ENCODE measurements at regions not wholly inside any gene's neighbourhood (a gene's known extent, or its start where the extent isn't known, plus 50 kb on each side); places are given as distances from the start of the nearest gene placed in this dataset.
A peak's percentile ranks its signal among the peaks of the same experiment; 100 is the strongest.

DNA sequence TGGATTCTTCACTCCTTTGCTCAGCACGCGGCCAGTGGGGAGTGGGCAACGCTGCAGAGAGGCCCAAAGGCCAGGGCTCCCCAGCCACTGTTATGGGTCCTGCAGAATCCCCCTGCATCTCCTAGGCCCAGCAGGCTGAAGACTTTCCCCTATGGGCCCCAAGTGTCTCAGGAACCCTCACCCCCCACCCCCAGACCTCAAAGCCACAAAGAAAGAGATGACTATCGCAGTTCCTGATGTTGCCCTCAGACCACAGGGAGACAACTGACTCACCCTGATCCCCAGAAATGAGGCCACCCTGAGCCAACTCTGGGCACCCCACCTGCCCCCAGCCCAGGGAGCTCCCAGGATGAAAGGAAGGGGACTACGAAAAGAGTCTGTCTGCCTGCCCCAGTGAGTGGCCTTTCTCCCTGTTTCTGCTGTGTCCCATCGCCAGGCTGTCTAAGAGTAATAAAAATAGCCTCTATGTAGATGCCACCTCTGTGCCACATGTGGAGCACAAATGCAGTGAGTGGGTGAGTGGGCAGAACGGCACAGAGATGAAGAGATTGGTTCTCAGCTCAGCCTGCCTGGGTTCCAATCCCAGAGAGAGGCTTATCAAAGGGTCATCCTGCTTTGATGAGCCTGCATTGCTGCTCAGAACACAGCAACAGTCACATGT lies 283.0 kb downstream of the UACA start:
- peaks cover 0 to 27% (median 0%) of the 10 kb centered on the region in 5 donors for H3K36me3 Mint-ChIP-seq
- peaks cover 0 to 61% (median 15%) of the 10 kb centered on the region in 5 donors for H3K27me3 Mint-ChIP-seq
- Histone ChIP-seq H3K27me3 (ENCODE audit: control insufficient read depth in 2 of 2, insufficient read depth in 2 of 2, low read length in 2 of 2) (no peaks in the 10 kb centered on the region), H3K27ac (ENCODE audit: low read depth, low read length) (no peak overlapping the region), H3K9me3 (ENCODE audit: control insufficient read depth in 2 of 3, low read length in 3 of 3) (no peaks in the 10 kb centered on the region), H3K36me3 (ENCODE audit: control insufficient read depth in 2 of 3, insufficient read depth in 3 of 3, low read length in 3 of 3) (no peaks in the 10 kb centered on the region), H3K4me1 (ENCODE audit: control insufficient read depth in 2 of 2, insufficient read depth in 2 of 2, low read length in 2 of 2) (peaks cover 29 to 32% of the 10 kb centered on the region in 2 donors), H3K4me3 (ENCODE audit: low read length) (no peak overlapping the region)
- DNase-seq, result peak in 2 of 9 donors; percentile 17 to 73
- H3K27ac Mint-ChIP-seq, result peak overlapping the region in 3 of 9 donors; percentile 21 to 71 (median 49)
- H3K4me1 Mint-ChIP-seq, result peaks cover 27 to 73% (median 39%) of the 10 kb centered on the region in 7 donors
- intact Hi-C loops (cut with micrococcal nuclease), result loop anchor here in 1 of 2 donors (1.0 kb wide), 3 partner anchors 8 to 1012 kb away; no protein-coding TSS in a partner anchor
- POLR2A ChIA-PET, result no interaction called here
- peak overlapping the region in 7 of 10 donors; percentile 8 to 73 (median 38) for H3K4me3 Mint-ChIP-seq
- H3K9me3 Mint-ChIP-seq, result peaks cover 0 to 5% (median 0%) of the 10 kb centered on the region in 11 donors
- peak; percentile 88 for ATAC-seq
- CTCF ChIA-PET, result interaction anchor here (0.5 to 0.7 kb wide), 3 partner anchors 14 to 179 kb away, joined by 3 read pairs; no protein-coding TSS in a partner anchor

DNA sequence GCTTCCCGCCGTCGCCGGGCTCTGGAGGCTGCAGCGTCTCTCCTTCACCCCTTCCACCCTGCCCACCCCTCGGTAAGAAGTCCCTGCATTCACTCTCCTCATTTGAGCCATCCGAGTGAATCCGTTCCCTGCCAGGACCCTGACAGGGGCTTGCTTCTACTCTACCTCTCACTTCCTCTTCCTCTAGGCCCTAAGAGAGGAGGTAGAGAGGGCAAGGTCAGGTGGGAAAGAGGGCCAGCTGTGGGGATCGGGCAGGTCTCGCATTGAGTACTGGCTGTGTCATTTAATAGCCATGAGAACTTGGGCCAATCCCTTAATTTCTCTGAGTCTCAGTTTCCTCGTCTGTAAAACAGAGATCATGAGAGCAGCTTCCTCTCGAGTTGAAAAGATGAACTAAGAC lies 283.6 kb downstream of the UACA start:
- H3K27me3 ChIP-seq (ENCODE audit: control insufficient read depth in 2 of 2, insufficient read depth in 2 of 2, low read length in 2 of 2), result no peaks in the 10 kb centered on the region
- Mint-ChIP-seq H3K36me3 (peaks cover 0 to 23% (median 0%) of the 10 kb centered on the region in 5 donors), H3K4me1 (peaks cover 32 to 74% (median 44%) of the 10 kb centered on the region in 7 donors), H3K27me3 (peaks cover 0 to 62% (median 15%) of the 10 kb centered on the region in 5 donors), H3K9me3 (peaks cover 0 to 4% (median 0%) of the 10 kb centered on the region in 11 donors), H3K4me3 (peak overlapping the region in 6 of 10 donors; percentile 8 to 73 (median 38)), H3K27ac (peak overlapping the region in 1 of 9 donors; percentile 71)
- ChIA-PET CTCF (interaction anchor here (0.6 to 1.1 kb wide), 2 partner anchors 8 to 73 kb away, joined by 3 to 5 read pairs; no protein-coding TSS in a partner anchor), POLR2A (no interaction called here)
- H3K4me3 ChIP-seq (ENCODE audit: low read length), result no peak overlapping the region
- H3K27ac ChIP-seq (ENCODE audit: low read depth, low read length), result no peak overlapping the region
- no peaks in the 10 kb centered on the region for H3K36me3 ChIP-seq (ENCODE audit: control insufficient read depth in 2 of 3, insufficient read depth in 3 of 3, low read length in 3 of 3)
- intact Hi-C loops (cut with micrococcal nuclease), result loop anchor here in 1 of 2 donors (1.0 kb wide), 3 partner anchors 9 to 1011 kb away; no protein-coding TSS in a partner anchor
- peaks cover 33 to 34% of the 10 kb centered on the region in 2 donors for H3K4me1 ChIP-seq (ENCODE audit: control insufficient read depth in 2 of 2, insufficient read depth in 2 of 2, low read length in 2 of 2)
- no peaks in the 10 kb centered on the region for H3K9me3 ChIP-seq (ENCODE audit: control insufficient read depth in 2 of 3, low read length in 3 of 3)
- DNase-seq, result no peak
- peak; percentile 26 for ATAC-seq

DNA sequence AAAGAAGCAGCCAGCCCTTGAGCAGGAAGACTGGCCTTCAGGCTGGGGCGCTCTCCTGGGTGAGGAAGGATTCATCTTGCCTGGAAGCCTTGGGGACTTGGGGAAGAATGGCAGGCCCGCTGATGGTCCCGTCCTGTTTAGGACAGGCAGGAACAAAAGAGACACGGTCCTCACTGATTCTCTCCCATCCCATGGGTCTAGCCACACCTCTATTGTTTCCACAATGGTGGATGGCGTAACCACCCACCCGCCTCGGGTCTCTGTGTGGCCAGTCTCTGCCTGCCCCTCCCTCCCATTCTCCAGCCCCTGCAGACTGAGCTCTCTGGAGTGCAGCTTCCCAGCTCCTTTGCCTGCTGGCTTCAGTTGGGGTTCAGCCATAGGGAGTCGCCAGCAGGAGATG lies 284.3 kb downstream of the UACA start:
- intact Hi-C loops (cut with micrococcal nuclease), result no loop called here
- H3K36me3 ChIP-seq (ENCODE audit: control insufficient read depth in 2 of 3, insufficient read depth in 3 of 3, low read length in 3 of 3), result no peaks in the 10 kb centered on the region
- DNase-seq, result no peak
- no peaks in the 10 kb centered on the region for H3K9me3 ChIP-seq (ENCODE audit: control insufficient read depth in 2 of 3, low read length in 3 of 3)
- no peak overlapping the region for H3K4me3 ChIP-seq (ENCODE audit: low read length)
- peaks cover 0 to 15% (median 0%) of the 10 kb centered on the region in 5 donors for H3K36me3 Mint-ChIP-seq
- H3K27ac ChIP-seq (ENCODE audit: low read depth, low read length), result no peak overlapping the region
- peaks cover 35 to 71% (median 50%) of the 10 kb centered on the region in 7 donors for H3K4me1 Mint-ChIP-seq
- H3K4me3 Mint-ChIP-seq, result peak overlapping the region in 8 of 10 donors; percentile 21 to 69 (median 59)
- H3K27ac Mint-ChIP-seq, result peak overlapping the region in 7 of 9 donors; percentile 18 to 97 (median 72)
- ChIA-PET POLR2A (no interaction called here), CTCF (interaction anchor here (1.1 kb wide), 1 partner anchor 9 kb away, joined by 5 read pairs; no protein-coding TSS in a partner anchor)
- H3K27me3 ChIP-seq (ENCODE audit: control insufficient read depth in 2 of 2, insufficient read depth in 2 of 2, low read length in 2 of 2), result no peaks in the 10 kb centered on the region
- ATAC-seq, result no peak
- peaks cover 0 to 4% (median 0%) of the 10 kb centered on the region in 11 donors for H3K9me3 Mint-ChIP-seq
- peaks cover 33 to 41% of the 10 kb centered on the region in 2 donors for H3K4me1 ChIP-seq (ENCODE audit: control insufficient read depth in 2 of 2, insufficient read depth in 2 of 2, low read length in 2 of 2)
- H3K27me3 Mint-ChIP-seq, result peaks cover 0 to 58% (median 12%) of the 10 kb centered on the region in 5 donors

DNA sequence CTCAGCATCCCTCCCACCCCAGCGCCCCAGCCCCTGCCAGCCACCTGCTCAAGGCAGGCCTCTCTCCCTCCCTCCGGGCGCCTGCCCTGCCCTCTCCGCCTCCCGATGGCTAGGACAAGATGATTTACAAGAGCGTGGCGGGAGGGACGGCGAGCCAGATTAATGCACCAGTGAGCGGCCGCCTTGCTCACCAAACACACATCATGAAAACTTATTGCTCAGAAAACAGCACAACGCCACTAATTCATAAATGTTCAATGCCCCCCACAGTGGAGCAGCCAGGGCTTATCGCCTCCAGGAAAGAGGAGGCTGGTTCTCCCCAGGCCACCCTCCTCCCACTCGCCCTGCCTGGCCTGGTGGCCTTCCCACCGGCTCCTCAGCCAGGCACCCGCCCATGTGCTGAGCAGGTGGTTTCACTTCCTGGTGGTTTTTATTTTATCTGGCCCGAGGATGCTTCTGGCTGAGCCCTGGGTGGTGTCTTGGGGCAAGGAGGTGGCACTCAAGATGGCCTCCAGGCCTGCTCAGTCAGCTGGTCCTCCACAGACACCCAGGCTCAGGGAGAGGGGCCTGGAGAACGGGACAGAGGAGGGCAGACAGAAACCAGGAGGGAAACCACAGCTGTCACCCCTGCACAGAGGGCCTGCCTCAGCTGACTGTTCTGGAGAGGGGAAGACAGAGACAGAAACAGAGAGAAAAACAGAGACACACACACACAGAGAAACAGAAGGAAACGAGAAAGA lies 284.9 kb downstream of the UACA start:
- ATAC-seq, result peak; percentile 27
- intact Hi-C loops (cut with micrococcal nuclease), result no loop called here
- Mint-ChIP-seq H3K36me3 (peaks cover 0 to 13% (median 0%) of the 10 kb centered on the region in 5 donors), H3K4me1 (peaks cover 34 to 72% (median 50%) of the 10 kb centered on the region in 7 donors), H3K4me3 (peak overlapping the region in 8 of 10 donors; percentile 21 to 69 (median 59)), H3K27me3 (peaks cover 0 to 60% (median 11%) of the 10 kb centered on the region in 5 donors), H3K27ac (peak overlapping the region in 7 of 9 donors; percentile 18 to 97 (median 72)), H3K9me3 (peaks cover 0 to 4% (median 0%) of the 10 kb centered on the region in 11 donors)
- ChIA-PET CTCF (interaction anchor here (1.1 kb wide), 1 partner anchor 9 kb away, joined by 5 read pairs; no protein-coding TSS in a partner anchor), POLR2A (no interaction called here)
- peaks cover 33 to 43% of the 10 kb centered on the region in 2 donors for H3K4me1 ChIP-seq (ENCODE audit: control insufficient read depth in 2 of 2, insufficient read depth in 2 of 2, low read length in 2 of 2)
- H3K27me3 ChIP-seq (ENCODE audit: control insufficient read depth in 2 of 2, insufficient read depth in 2 of 2, low read length in 2 of 2), result peaks cover 0 to 2% of the 10 kb centered on the region in 2 donors
- H3K4me3 ChIP-seq (ENCODE audit: low read length), result no peak overlapping the region
- DNase-seq, result no peak
- no peaks in the 10 kb centered on the region for H3K36me3 ChIP-seq (ENCODE audit: control insufficient read depth in 2 of 3, insufficient read depth in 3 of 3, low read length in 3 of 3)
- H3K27ac ChIP-seq (ENCODE audit: low read depth, low read length), result no peak overlapping the region
- no peaks in the 10 kb centered on the region for H3K9me3 ChIP-seq (ENCODE audit: control insufficient read depth in 2 of 3, low read length in 3 of 3)

DNA sequence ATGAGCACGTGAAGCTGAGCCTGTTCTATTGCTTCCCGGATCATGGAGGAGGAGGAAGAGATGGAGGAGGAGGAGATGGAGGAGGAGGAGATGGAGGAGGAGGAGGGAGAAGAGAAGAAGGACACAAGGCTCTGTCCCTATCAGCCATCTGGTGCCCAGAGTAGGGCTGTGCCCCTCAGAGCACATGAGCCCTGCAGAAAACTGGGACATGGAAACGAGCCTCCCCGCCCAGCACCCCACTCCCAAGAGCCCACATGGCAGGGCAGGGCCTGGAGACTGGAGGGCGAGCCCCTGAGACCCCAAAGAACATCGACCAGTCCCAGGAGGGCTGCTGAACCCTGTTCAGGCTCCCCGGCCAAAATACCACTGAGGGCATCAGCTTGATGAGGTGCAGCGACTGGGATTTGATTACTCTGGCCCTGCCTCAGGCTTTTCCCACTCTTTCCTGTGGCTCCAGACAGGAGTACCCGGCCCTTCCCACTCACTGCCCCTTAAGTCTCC lies 285.6 kb downstream of the UACA start:
- H3K27me3 Mint-ChIP-seq, result peaks cover 0 to 61% (median 11%) of the 10 kb centered on the region in 5 donors
- H3K9me3 Mint-ChIP-seq, result peaks cover 0 to 4% (median 0%) of the 10 kb centered on the region in 11 donors
- ATAC-seq (no peak), DNase-seq (no peak)
- no peaks in the 10 kb centered on the region for H3K36me3 ChIP-seq (ENCODE audit: control insufficient read depth in 2 of 3, insufficient read depth in 3 of 3, low read length in 3 of 3)
- POLR2A ChIA-PET, result no interaction called here
- H3K4me1 ChIP-seq (ENCODE audit: control insufficient read depth in 2 of 2, insufficient read depth in 2 of 2, low read length in 2 of 2), result peaks cover 33 to 43% of the 10 kb centered on the region in 2 donors
- CTCF ChIA-PET, result no interaction called here
- H3K9me3 ChIP-seq (ENCODE audit: control insufficient read depth in 2 of 3, low read length in 3 of 3), result no peaks in the 10 kb centered on the region
- peak overlapping the region in 2 of 9 donors; percentile 30 to 73 for H3K27ac Mint-ChIP-seq
- no peak overlapping the region for H3K27ac ChIP-seq (ENCODE audit: low read depth, low read length)
- intact Hi-C loops (cut with micrococcal nuclease), result no loop called here
- no peak overlapping the region for H3K4me3 ChIP-seq (ENCODE audit: low read length)
- peak overlapping the region in 4 of 10 donors; percentile 41 to 61 (median 45) for H3K4me3 Mint-ChIP-seq
- peaks cover 0 to 4% of the 10 kb centered on the region in 2 donors for H3K27me3 ChIP-seq (ENCODE audit: control insufficient read depth in 2 of 2, insufficient read depth in 2 of 2, low read length in 2 of 2)
- H3K36me3 Mint-ChIP-seq, result peaks cover 0 to 13% (median 0%) of the 10 kb centered on the region in 5 donors
- peaks cover 31 to 69% (median 47%) of the 10 kb centered on the region in 7 donors for H3K4me1 Mint-ChIP-seq

DNA sequence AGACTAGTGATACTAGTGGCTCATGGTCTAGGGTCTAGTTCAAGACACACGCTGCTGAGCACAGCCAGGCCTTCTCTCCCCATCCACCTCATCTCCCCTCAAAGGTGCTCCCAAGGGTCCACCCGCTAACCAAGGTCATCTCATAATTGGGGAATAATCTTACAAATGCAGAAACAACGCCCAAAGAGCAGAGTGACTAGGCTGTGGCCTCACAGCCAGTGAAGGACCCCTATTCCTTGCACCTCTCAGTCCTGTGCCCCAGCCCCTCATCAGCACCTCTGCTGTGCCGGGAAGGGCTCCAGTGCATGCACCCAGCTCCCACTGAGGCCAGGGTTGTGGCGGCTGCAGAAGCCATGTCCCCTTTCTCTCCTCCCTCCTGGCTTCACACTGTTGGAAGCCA lies 286.9 kb downstream of the UACA start:
- ChIA-PET CTCF (interaction anchor here (0.6 kb wide), 1 partner anchor 16 kb away, joined by 3 read pairs; no protein-coding TSS in a partner anchor), POLR2A (no interaction called here)
- H3K27ac Mint-ChIP-seq, result peak overlapping the region in 1 of 9 donors; percentile 1
- H3K27me3 ChIP-seq (ENCODE audit: control insufficient read depth in 2 of 2, insufficient read depth in 2 of 2, low read length in 2 of 2), result peaks cover 0 to 4% of the 10 kb centered on the region in 2 donors
- H3K36me3 ChIP-seq (ENCODE audit: control insufficient read depth in 2 of 3, insufficient read depth in 3 of 3, low read length in 3 of 3), result no peaks in the 10 kb centered on the region
- no peak overlapping the region for H3K4me3 ChIP-seq (ENCODE audit: low read length)
- H3K9me3 Mint-ChIP-seq, result peaks cover 0 to 4% (median 0%) of the 10 kb centered on the region in 11 donors
- H3K36me3 Mint-ChIP-seq, result peaks cover 0 to 7% (median 0%) of the 10 kb centered on the region in 5 donors
- no peaks in the 10 kb centered on the region for H3K9me3 ChIP-seq (ENCODE audit: control insufficient read depth in 2 of 3, low read length in 3 of 3)
- peaks cover 31 to 61% (median 44%) of the 10 kb centered on the region in 7 donors for H3K4me1 Mint-ChIP-seq
- ATAC-seq, result no peak
- H3K27me3 Mint-ChIP-seq, result peaks cover 0 to 64% (median 7%) of the 10 kb centered on the region in 5 donors
- H3K4me3 Mint-ChIP-seq, result peak overlapping the region in 5 of 10 donors; percentile 1 to 77 (median 26)
- peaks cover 33 to 43% of the 10 kb centered on the region in 2 donors for H3K4me1 ChIP-seq (ENCODE audit: control insufficient read depth in 2 of 2, insufficient read depth in 2 of 2, low read length in 2 of 2)
- H3K27ac ChIP-seq (ENCODE audit: low read depth, low read length), result no peak overlapping the region
- DNase-seq, result no peak
- intact Hi-C loops (cut with micrococcal nuclease), result no loop called here
